ENCODE measurements at regions not wholly inside any gene's neighbourhood (a gene's known extent, or its start where the extent isn't known, plus 50 kb on each side); places are given as distances from the start of the nearest gene placed in this dataset.

GRCh38 chr6:12228447-12229146 lies 61.6 kb upstream of the EDN1 start:
- TF ChIP-seq CTCF (IDR thresholded peaks at IDR 0.05) = no peak
- no peak for TF ChIP-seq POLR2A (IDR thresholded peaks at IDR 0.05)
